OCI-LY3 (cell line): ENCODE measurements at regions not wholly inside any gene's neighbourhood (a gene's known extent, or its start where the extent isn't known, plus 50 kb on each side); places are given as distances from the start of the nearest gene placed in this dataset.

Experiments
- CTCF ChIP-seq: fragments of 200-600, 300-600 bp; sonication (generic); IDR thresholded peaks from 2 replicates; pipeline ENCODE4 v1.5.1; 2014; ENCODE audit warnings: antibody characterized with exemption, low read length, low read depth
- EZH2phosphoT487 ChIP-seq: fragments of 200-600 bp; shearing (Covaris generic); IDR thresholded peaks from 2 replicates; pipeline ENCODE4 v1.6.1; 2018; ENCODE audit warnings: antibody characterized with exemption, mixed run types, low read depth

GRCh38 chr6:141195251-141195832, 937.4 kb upstream of the GJE1 start:
- no peak for TF ChIP-seq CTCF
- no peak for TF ChIP-seq EZH2phosphoT487
